ENCODE measurements at regions not wholly inside any gene's neighbourhood (a gene's known extent, or its start where the extent isn't known, plus 50 kb on each side); places are given as distances from the start of the nearest gene placed in this dataset.

- no peak for ATAC-seq
Observed at GRCh38 chr5:18117968-18118367, 483.7 kb downstream of the TAF11L14 start.

GRCh38 chr5:18119156-18119785, 485.0 kb downstream of the TAF11L14 start:
- ATAC-seq: no peak

GRCh38 chr5:18141222-18141621, 507.0 kb downstream of the TAF11L14 start:
- ATAC-seq: no peak

GRCh38 chr5:18142831-18143230, 508.6 kb downstream of the TAF11L14 start:
- no peak for ATAC-seq

- no peak for ATAC-seq
Observed at GRCh38 chr5:18152671-18153070, 518.4 kb downstream of the TAF11L14 start.

GRCh38 chr5:18158166-18158565, 523.9 kb downstream of the TAF11L14 start:
- ATAC-seq: no peak

- no peak for ATAC-seq
Observed at GRCh38 chr5:18159331-18159730, 525.1 kb downstream of the TAF11L14 start.

GRCh38 chr5:18171684-18172083, 537.4 kb downstream of the TAF11L14 start:
- no peak for ATAC-seq

- ATAC-seq: no peak
Observed at GRCh38 chr5:18179579-18179978, 545.3 kb downstream of the TAF11L14 start.

- no peak for ATAC-seq
Observed at GRCh38 chr5:18181575-18181974, 547.3 kb downstream of the TAF11L14 start.

GRCh38 chr5:18195910-18196309, 561.6 kb downstream of the TAF11L14 start:
- ATAC-seq: no peak

- no peak for ATAC-seq
Observed at GRCh38 chr5:18197734-18198133, 563.5 kb downstream of the TAF11L14 start.

- no peak for ATAC-seq
Observed at GRCh38 chr5:18202164-18202563, 567.9 kb downstream of the TAF11L14 start.

GRCh38 chr5:18203296-18203695, 569.0 kb downstream of the TAF11L14 start:
- no peak for ATAC-seq

GRCh38 chr5:18213666-18214065, 579.4 kb downstream of the TAF11L14 start:
- no peak for ATAC-seq

- no peak for ATAC-seq
Observed at GRCh38 chr5:18216016-18216415, 581.8 kb downstream of the TAF11L14 start.

GRCh38 chr5:18216729-18217128, 582.5 kb downstream of the TAF11L14 start:
- ATAC-seq: no peak

GRCh38 chr5:18219241-18219640, 585.0 kb downstream of the TAF11L14 start:
- ATAC-seq: no peak

- ATAC-seq: no peak
Observed at GRCh38 chr5:18220631-18221030, 586.4 kb downstream of the TAF11L14 start.

GRCh38 chr5:18236386-18236785, 602.1 kb downstream of the TAF11L14 start:
- no peak for ATAC-seq

- ATAC-seq: no peak
Observed at GRCh38 chr5:18238321-18238720, 604.1 kb downstream of the TAF11L14 start.

GRCh38 chr5:18240971-18241370, 606.7 kb downstream of the TAF11L14 start:
- no peak for ATAC-seq

- ATAC-seq: no peak
Observed at GRCh38 chr5:18243846-18244245, 609.6 kb downstream of the TAF11L14 start.

- ATAC-seq: no peak
Observed at GRCh38 chr5:18244309-18244708, 610.0 kb downstream of the TAF11L14 start.

GRCh38 chr5:18252559-18252958, 618.3 kb downstream of the TAF11L14 start:
- no peak for ATAC-seq

Data from esophagus mucosa (tissue), 1 donor.